Stromal cell of bone marrow (primary cell): ENCODE measurements at regions not wholly inside any gene's neighbourhood (a gene's known extent, or its start where the extent isn't known, plus 50 kb on each side); places are given as distances from the start of the nearest gene placed in this dataset.
A peak's percentile ranks its signal among the peaks of the same experiment; 100 is the strongest.
"Not testable (repeated sequence)": the region's sequence is repeated elsewhere in the genome, so short reads cannot be mapped to it uniquely, and the experiment has no call there.

Experiments
- DNase-seq: peaks from one replicate; pipeline ENCODE4 v3.0.0-alpha.2; 2012; ENCODE audit warnings: low read depth

GRCh38 chr2:181737302-181737701 lies 57.0 kb upstream of the NEUROD1 start:
- DNase-seq = not testable (repeated sequence)

GRCh38 chr2:181738074-181738473 lies 57.8 kb upstream of the NEUROD1 start:
- no peak for DNase-seq

DNA sequence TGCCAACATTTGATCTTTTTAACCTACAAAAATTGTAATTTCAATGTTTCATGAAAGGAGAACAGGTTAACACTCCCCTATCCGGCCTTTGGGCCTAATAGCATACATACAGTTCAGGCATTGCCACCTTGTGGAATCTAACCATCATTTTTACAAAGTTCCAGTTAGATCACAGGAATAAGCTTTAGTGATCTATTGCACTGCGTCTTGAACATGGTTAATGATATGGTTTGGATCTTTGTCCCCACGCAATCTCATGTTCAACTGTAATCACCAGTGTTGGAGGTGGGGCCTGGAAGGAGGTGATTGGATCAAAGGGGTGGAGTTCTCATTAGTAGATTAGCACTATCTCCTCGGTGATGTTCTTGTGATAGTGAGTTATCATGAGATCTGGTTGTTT lies 58.2 kb upstream of the NEUROD1 start:
- no peak for DNase-seq

DNA sequence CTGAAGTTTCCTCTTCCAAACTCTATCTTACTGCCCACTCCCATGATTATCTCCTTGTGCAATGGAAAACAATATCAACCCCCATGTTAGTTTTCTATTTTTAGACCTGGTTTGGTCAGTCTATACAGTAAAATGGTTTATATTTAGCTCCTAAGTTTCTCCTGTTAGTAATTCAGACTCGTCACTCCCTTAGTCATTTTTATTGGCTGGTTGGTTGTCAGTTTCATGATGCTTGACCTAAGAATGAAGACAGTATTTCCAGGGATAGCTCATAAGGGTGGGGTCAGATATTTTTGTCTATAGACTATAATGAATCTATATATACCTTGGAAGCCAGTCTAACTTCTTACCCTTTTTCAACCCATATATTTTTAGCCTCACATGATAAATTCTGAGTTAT lies 61.4 kb upstream of the NEUROD1 start:
- peak; percentile 41 for DNase-seq

GRCh38 chr2:181742361-181742760 lies 62.0 kb upstream of the NEUROD1 start:
- no peak for DNase-seq

DNA sequence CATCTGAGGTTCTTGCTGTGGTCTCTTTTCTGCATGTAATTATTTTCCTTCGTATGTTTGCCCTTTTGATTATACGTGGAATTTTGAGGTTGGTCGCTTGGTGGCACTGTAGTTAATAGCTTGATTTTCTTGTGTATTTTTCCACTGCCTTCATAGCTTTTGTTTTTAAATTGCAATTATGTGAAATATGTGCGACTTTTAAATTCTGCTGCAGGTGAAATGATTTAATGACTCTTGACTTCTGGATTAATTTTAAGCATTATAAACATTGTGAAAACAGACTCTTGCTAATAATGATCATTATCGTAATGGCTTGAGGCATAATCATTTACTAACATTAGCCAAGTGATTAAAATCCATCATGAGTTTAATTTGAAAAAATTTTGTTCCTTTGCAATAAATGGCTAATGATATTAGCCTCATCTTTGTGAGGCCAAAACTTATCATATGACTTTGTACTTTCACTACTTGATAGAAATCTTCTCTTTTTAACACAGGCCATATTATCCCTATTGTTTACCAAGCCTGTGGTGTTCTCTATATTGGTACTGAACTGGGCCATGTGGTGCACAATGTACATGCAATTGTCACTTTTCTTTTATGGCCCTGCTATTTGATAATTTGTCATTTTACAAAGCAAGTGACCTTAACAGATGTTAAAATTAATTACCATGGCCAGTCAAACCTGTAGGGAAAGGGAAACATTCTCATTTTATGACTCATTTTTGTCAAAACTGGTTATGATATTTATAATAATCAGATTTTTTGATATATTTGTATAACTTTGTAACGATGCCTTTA lies 62.8 kb upstream of the NEUROD1 start:
- DNase-seq = peak; percentile 47

DNA sequence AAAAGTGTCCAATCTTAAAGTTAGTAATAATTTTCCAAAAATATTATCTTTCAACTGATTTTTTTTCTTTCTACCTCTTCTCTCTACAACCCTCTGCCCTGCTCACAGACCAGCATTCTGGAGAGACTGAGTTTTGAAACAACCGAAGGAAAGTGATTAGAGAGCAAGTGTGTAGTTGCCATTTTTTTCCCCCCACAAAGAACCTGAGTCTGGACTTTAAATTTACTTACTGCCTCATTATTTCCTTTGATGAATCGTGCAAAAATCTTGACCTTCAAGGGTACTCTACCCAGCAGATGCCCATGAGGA lies 63.4 kb upstream of the NEUROD1 start:
- no peak for DNase-seq

DNA sequence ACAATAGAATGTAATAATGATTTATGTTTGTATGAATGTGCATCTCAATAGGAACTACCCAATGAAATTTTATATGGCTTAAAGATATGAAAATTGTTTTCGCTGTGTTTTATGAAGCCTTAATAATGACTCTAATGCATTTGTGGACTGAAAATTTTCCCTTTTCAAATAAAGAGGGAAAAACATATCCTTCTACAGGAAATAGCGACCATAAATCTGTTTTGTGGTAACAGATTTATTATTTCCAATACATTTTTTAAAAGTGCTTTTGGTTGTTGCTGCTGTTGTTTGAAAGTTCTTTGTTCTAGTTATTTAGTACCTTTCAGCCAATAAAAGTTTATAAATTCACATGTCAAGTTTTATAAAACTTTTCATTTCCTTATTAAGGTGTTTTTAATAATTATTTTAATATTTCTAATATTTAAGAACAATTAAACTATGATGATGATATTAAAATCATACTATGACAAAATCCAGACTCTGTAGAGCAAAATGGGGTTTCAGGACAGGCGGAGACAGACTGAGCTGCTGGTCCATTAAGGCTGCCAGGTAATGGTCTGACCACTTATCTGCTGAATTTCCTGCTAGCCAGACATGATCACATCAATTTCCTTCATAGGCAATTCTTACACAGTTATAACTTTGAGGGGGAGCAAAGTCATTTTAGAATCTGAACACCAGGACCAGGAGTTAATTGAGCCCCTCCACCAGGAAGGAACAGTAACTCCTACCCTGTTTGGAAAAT lies 65.7 kb upstream of the NEUROD1 start:
- DNase-seq = no peak

GRCh38 chr2:181746844-181747243 lies 66.5 kb upstream of the NEUROD1 start:
- DNase-seq = no peak

- no peak for DNase-seq
These were observed 70.0 kb upstream of the NEUROD1 start for GRCh38 chr2:181750305-181750704.

DNA sequence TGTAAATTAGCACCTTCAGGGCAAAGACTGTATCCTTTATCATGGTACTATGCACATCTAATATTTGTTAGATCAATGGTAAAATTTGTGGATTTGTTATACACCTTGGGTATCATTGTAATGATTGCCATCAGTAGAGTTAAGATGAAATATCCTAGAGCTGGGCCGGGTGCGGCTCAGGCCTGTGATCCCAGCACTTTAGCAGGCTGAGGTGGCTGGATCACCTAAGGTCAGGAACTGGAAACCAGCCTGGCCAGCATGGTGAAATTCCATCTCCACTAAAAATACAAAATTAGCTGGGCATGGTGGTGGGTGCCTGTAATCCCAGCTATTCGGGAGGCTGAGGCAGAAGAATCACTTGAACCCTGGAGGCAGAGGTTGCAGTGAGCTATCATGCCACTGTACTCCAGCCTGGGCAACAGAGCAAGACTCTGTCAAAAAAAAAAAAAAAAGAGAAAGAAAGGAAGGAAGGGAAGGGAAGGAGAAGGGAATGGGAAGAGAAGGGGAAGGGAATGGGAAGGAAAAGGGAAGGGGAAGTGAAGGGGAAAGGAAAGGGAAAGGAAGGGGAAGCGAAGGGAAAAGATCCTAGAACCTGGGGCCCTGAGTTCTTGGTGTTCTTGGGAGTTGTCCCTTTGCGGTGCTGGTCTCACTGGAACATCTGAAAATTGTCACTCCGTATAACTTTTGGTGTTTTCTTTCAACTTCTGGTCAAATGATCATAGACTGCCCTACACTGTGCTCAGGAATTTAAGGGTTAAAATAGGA lies 71.1 kb upstream of the NEUROD1 start:
- no peak for DNase-seq

GRCh38 chr2:181752301-181752700 lies 72.0 kb upstream of the NEUROD1 start:
- DNase-seq = no peak

- no peak for DNase-seq
These were observed 73.4 kb upstream of the NEUROD1 start for GRCh38 chr2:181753686-181754085.

DNA sequence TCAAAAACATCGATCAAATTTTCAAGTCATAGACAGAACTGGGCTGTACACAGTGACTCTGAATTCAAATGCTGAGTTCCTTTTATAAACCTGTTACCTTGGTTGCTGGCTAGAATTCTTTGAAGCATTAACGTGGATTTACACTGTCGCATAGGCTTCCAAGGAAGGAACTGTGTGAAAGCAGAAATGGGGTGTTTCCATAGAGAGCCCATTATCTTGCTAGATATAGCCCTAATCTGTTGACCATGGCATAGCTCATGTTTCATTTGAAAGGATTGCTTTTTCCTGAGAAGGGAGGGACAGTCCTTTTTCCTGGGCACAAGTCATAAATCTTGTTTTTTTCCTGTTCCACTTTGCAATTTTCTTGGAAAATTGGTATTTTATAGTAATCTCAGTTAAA lies 73.8 kb upstream of the NEUROD1 start:
- DNase-seq = no peak

GRCh38 chr2:181755181-181755580 lies 74.9 kb upstream of the NEUROD1 start:
- DNase-seq = no peak

GRCh38 chr2:181760521-181760920 lies 80.2 kb upstream of the NEUROD1 start:
- no peak for DNase-seq

- no peak for DNase-seq
These were observed 80.9 kb upstream of the NEUROD1 start for GRCh38 chr2:181761175-181761574.

DNA sequence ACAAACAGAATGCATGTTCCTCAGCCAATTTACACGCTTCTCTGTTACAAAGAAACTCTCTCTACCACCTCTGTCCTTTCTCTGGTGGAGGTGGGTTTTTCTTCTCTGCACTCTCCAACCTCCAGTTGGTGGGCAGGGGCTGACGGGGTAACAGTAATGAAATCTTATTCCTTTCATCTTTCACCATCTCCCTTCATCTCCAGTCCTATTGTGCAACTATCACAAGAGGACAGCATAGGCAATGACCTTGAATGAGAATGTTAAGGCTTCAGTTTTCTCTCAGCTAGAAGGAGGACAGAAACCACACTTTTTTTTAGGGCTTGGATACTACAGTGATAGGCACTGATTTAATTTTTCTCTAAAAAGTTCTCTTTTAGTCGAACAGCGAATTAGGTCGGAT lies 81.7 kb upstream of the NEUROD1 start:
- no peak for DNase-seq

GRCh38 chr2:181762848-181763247 lies 82.5 kb upstream of the NEUROD1 start:
- no peak for DNase-seq

GRCh38 chr2:181763423-181763822 lies 83.1 kb upstream of the NEUROD1 start:
- DNase-seq = no peak

DNA sequence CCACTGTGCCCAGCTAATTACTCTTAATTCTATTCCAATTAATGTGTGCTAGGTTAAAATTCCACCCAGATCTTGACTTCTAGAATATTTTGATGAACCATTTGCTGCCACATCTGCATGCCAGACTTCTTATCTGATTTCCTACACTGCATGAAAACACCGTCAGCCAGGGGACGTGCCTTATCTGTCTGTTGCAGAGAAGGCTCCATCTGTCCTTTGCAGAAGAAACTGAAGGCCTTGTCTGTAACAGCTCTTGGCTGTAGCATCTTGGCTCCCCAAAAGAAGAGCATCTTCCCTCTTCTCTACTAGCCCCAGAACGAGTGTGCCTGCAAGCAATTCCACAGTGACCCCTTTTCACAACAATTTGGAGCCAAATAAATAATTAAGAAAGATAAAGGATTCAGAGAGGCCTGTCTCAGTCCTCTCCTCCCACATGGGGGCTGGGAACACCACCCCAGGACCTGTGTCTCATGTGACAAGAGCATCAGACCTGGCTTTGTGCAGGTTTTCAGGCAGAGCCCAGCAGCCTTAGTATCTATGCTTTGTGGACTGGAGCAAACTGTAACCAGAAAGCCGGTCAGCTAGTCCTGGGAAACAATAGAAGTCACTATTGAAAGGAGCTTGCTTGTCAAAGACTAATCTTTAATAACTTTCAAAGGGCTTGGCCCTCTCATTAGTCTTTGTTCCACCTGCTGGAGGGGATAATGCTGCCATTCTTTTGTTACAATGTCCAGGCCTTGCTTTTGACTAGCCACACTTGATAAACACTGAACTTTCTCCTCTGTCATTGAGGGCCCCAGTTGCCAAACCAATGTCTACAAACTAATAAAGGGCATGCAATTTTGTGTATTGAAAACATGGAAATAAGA lies 84.0 kb upstream of the NEUROD1 start:
- no peak for DNase-seq

- DNase-seq = no peak
These were observed 85.8 kb upstream of the NEUROD1 start for GRCh38 chr2:181766129-181766528.
